D721Med (cell line): ENCODE measurements at regions not wholly inside any gene's neighbourhood (a gene's known extent, or its start where the extent isn't known, plus 50 kb on each side); places are given as distances from the start of the nearest gene placed in this dataset.
A peak's percentile ranks its signal among the peaks of the same experiment; 100 is the strongest.

Experiments used
- DNase-seq: peaks from one replicate; pipeline ENCODE4 v3.0.0; 2011; ENCODE audit warnings: low spot score; ENCODE audit not compliant: insufficient read length
- FAIRE-seq: peaks from 2 replicates; lab custom pipeline; 2011; peaks lifted over from hg19 to GRCh38; lab: Jason Lieb, UNC
- CTCF ChIP-seq: IDR thresholded peaks from 2 replicates; pipeline ENCODE4 v1.5.1; 2012; ENCODE audit warnings: mild to moderate bottlenecking, control low read depth; ENCODE audit not compliant: insufficient read depth; ENCODE audit errors: missing control alignments

- TF ChIP-seq CTCF: no peak
- DNase-seq (no peak), FAIRE-seq (no peak)
Measured at GRCh38 chr5:57774439-57774838, 291.8 kb upstream of the ACTBL2 start.

GRCh38 chr5:57772512-57772911, 289.9 kb upstream of the ACTBL2 start:
- TF ChIP-seq CTCF: no peak
- FAIRE-seq (no peak), DNase-seq (no peak)

- DNase-seq: no peak
Measured at GRCh38 chr5:57770039-57770438, 287.4 kb upstream of the ACTBL2 start.

GRCh38 chr5:57768745-57769144, 286.1 kb upstream of the ACTBL2 start:
- FAIRE-seq (peak; percentile 48), DNase-seq (no peak)
- no peak for TF ChIP-seq CTCF

More at GRCh38 chr5:57770039-57770438, 287.4 kb upstream of the ACTBL2 start:
- TF ChIP-seq CTCF: no peak
- no peak for FAIRE-seq

GRCh38 chr5:57764479-57765089, 282.0 kb upstream of the ACTBL2 start:
- no peak for DNase-seq
- no peak for FAIRE-seq
- TF ChIP-seq CTCF: no peak

GRCh38 chr5:57761513-57761912, 278.9 kb upstream of the ACTBL2 start:
- no peak for DNase-seq
- no peak for TF ChIP-seq CTCF
- no peak for FAIRE-seq

- no peak for FAIRE-seq
- DNase-seq: no peak
- TF ChIP-seq CTCF: no peak
Measured at GRCh38 chr5:57754616-57755015, 272.0 kb upstream of the ACTBL2 start.
